Stimulated activated CD4-positive, alpha-beta T cell treated with anti-CD3 and anti-CD28 coated beads, TNF-alpha, amount 100 ng/mL, for 1 hour (primary cell): ENCODE measurements at regions not wholly inside any gene's neighbourhood (a gene's known extent, or its start where the extent isn't known, plus 50 kb on each side); places are given as distances from the start of the nearest gene placed in this dataset.

Experiments
- DNase-seq, 3 donors: peaks; one replicate each; pipeline ENCODE4 v3.0.0-alpha.2; 2020; ENCODE audit warnings: low read depth in 3 of 3, low spot score in 1 of 3

- no peak for DNase-seq
Observed at GRCh38 chr1:194297094-194297493, 1110.7 kb upstream of the B3GALT2 start.

GRCh38 chr1:194296201-194296600 lies 1109.8 kb upstream of the B3GALT2 start:
- no peak for DNase-seq

DNA sequence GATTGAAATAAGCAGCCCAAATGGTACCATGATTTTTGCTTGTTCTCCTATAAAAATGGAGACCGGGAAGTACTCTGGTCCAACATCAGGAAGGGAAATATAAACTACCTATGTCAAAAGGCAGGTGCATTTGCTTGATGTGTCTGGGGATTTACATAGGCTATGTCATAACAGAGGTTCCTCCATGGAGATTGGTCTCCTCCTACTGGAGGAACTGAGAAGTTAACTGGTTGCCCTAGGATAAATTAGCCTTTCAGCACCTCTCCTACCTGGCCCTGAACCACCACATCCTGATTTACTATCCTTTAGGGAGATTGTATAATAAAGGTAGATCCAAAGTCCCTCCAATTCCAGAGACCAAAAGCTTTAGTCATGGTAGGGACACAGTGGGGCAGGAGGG lies 1109.3 kb upstream of the B3GALT2 start:
- DNase-seq, result no peak

- no peak for DNase-seq
Observed at GRCh38 chr1:194293851-194294405, 1107.5 kb upstream of the B3GALT2 start.

GRCh38 chr1:194292966-194293365 lies 1106.6 kb upstream of the B3GALT2 start:
- DNase-seq, result no peak

DNA sequence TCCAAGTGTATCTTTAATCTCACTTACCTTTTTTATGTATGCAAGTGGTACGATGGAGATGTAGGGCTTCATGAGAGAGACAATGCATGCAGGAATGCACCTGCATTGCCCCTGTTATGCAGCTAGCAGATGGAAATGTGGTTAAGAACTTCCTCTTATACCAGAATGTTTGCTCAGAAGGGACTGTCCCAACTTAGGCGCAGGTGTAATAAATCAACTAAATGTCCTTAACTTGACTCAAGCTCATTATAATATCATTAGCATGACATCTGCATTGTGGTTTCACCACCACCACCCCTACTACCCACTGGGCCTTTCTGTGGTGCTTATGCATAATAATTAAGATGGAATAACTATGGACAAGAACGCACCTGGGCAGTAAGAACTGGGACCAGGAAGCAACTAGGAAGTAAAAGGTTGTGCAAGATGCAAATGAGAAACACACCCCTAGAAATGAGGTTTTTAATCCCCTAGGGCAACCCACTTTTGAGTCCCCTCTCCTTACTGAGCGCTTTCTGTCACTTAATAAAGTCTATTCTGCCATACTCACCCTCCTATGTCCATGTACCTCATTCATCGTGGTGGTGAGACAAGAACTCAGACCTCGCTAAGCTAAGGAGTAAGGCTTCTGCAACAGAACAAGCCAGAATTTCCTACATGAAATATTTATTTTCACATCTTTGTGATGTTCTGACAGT lies 1103.3 kb upstream of the B3GALT2 start:
- peak in 1 of 3 donors; percentile 18 for DNase-seq

DNA sequence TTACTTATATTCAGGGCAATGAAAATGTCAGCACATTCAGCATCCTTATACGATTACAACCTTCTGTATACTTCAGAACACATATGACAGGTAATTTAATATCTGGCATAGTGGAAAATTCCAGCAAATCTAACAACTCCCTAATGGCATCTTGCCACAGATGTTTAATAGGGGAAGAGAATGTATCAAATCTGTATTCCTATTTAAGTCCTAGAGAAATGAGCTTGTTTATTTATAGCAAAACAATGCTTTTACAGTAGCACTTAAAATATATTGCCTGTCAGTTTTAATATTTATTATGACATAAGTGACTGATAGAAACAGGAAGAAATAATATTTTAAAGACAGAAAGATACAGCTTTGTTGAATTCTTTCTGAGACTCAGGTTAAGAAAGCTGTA lies 1101.8 kb upstream of the B3GALT2 start:
- no peak for DNase-seq

GRCh38 chr1:194281376-194281775 lies 1095.0 kb upstream of the B3GALT2 start:
- no peak for DNase-seq

DNA sequence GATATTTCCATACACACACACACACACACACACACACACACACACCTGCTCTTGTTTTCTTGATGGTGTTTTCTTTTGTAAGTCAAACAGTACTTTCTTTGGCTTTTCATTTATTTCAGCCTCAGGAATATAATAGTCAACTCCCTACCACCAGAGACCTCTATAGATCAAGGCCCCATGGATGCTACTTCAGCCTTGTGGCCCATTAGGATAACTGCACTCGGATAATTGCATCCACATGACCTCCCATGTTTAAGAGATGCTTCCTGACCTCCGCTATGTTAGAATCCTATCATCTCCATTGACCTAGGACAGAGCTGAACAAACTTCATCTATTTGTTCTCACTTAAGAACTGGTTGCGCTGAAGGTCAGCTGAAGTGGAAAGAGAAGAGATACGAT lies 1094.0 kb upstream of the B3GALT2 start:
- no peak for DNase-seq

DNA sequence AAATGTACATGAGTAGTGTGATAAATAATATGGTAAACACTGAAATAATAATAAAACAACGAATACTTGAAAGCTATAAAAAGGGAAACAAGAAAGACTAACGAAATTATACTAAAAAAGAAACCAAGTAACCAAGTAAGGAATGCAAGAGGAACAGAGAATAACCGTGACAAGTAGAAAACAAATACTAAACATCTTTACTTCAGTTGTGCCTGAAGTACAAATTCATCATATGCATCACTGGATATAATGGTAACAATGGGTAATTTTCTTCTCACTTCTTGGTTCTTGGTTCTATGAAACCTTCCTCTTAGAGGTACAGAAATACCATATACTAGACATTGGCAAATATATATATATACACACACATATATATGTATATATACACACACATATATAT lies 1093.6 kb upstream of the B3GALT2 start:
- no peak for DNase-seq

GRCh38 chr1:194277927-194278326 lies 1091.5 kb upstream of the B3GALT2 start:
- DNase-seq, result no peak

- DNase-seq, result no peak
Observed at GRCh38 chr1:194273660-194274059, 1087.2 kb upstream of the B3GALT2 start.

GRCh38 chr1:194268839-194269238 lies 1082.4 kb upstream of the B3GALT2 start:
- DNase-seq, result no peak

- DNase-seq, result no peak
Observed at GRCh38 chr1:194267021-194267420, 1080.6 kb upstream of the B3GALT2 start.

DNA sequence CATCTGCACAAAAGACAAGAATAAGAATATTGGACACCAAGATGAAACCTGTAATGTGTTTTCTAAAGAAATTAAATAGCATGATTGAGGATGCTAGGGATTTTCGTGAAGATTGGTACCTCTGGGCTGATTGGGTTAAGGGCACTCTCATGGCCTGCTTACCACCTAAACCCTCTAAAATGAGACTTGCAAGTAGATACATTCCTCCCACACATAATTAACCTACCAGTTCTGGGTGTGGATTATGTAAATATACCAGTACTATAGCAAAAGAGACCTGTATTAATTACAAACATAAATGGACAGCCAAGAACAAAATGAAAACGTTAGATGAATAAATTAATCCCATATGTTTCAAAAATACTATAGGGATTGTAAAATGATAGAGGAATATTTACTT lies 1069.6 kb upstream of the B3GALT2 start:
- no peak for DNase-seq

DNA sequence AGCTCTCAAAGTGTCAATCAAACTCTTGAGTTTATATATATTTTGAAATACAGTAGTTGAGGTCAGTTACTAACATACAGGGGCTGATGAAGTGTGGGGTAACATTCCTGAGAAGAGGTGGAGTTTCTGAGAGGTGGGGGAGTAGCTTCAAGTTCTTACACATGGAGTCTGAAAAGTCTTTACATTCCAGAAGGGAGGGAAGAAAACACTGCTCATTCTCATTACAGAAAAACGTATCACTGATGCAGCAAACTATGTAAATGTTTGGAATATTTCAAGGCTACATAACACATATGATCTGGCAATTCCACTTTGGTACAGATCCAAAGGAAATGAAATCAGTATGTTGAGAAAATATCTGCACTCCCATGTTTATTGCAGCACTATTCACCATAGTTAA lies 1065.8 kb upstream of the B3GALT2 start:
- DNase-seq, result no peak

DNA sequence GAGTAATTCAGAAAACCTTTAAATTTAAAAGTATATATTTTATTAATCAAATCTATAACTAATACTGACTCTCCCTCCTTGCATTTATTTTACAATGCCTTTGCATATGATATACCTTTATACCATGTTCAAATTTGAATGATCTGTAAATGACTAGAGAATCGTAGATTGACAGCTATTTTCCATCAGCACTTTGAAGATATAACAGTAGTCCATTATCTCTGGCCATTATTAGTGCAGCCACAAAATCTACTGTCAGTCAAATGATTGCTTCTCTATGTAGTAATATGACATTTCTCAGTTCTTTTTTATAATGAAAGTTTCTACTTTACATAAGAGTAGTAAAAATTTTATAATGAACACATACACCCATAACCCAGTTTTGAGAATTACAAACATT lies 1054.8 kb upstream of the B3GALT2 start:
- no peak for DNase-seq

GRCh38 chr1:194233069-194233468 lies 1046.7 kb upstream of the B3GALT2 start:
- no peak for DNase-seq

DNA sequence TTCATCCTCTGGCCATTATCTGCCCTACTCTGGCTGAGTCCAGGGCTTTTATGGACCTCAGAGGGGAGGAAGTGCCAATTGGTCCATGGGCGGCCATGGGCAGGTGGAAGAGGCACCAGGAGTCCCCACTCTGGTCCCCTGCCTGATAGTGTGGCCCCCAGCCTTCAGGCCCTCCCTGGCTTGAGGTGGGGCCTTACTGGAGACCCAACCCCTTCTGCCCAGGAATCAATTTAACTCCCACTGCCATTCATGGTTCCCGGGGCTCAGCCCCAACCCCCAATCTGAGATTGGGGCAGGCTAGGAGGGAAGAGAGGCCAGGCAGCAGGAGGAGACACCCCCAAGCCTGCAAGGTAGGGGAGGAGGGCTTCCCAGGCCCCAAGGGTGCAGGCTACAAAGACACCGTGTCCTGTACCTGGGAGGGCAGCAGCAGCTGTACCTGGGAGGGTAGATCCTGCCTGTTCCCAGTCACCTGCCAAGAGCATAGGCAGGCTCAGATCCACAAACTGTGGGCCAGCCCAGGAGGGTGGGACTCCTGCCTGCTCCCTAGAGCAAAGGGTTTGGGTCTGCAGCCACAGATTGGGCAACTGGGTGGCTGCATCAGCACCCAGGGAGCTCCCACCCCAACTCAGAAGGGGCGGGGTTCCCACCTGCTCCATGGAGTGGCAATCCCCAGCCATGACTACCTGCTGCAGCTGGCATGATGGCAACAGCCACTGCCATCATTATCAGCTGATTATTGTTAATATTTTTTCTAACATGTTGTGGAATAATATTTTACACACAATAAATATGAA lies 1044.1 kb upstream of the B3GALT2 start:
- DNase-seq, result no peak

DNA sequence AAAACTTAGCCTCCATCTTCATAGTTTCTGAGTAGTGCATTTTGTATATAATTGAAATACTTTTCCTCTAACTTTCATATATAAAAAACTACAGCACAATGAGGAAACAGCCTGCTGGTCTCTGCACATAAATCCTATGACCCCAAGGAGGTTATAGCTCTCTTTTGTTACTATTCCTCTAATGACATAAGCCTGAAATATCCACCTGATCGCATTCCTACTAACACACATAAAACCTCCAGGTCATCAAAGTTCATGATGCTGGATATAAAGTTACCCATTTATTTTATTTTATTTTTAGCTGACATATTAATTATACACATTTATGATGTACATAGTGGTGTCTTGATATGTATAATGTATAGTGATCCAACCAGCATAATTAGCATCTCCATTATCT lies 1042.0 kb upstream of the B3GALT2 start:
- DNase-seq, result no peak

DNA sequence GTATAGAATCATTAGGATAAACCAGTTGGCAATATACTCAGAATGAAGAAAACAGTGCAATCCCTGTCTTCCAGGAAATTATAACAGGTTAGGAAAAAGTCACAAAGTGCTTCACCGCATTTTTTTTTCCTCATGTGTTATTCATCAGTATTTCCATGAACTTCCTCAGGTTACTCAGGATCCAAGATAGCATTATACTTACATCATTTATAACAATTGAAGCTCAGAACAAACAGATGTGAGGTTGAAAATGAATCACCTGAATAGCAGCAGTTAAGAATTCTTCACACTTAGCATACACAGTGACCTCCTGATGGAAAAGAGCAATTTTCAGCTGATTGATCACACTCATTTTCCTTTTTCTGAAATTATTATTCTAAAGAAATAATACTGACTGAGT lies 1040.7 kb upstream of the B3GALT2 start:
- no peak for DNase-seq

GRCh38 chr1:194225821-194226220 lies 1039.4 kb upstream of the B3GALT2 start:
- no peak for DNase-seq
